ENCODE measurements at regions not wholly inside any gene's neighbourhood (a gene's known extent, or its start where the extent isn't known, plus 50 kb on each side); places are given as distances from the start of the nearest gene placed in this dataset.

DNA sequence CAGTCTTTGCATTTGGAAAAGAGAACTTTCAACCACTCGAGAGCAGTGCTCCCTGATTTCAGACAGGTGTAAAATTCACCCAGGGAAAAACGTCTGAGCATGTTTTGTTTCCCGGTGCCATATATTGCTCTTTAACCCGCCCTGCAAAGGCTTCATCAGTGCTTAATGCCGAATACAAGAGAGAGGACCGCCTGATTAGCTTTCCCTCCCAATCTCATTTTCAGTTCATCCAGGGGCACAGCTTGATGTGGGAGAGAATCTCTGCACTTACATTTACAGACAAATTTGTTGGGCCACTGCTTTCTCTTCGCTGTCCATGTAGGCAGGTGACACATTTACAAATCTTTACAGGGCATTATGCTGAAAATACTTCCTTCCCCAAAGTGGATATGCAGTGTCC lies 499.1 kb downstream of the LIG4 start:
- no peaks in the 10 kb centered on the region for H3K27me3 ChIP-seq (ENCODE audit: insufficient read depth, low read depth, severe bottlenecking)

DNA sequence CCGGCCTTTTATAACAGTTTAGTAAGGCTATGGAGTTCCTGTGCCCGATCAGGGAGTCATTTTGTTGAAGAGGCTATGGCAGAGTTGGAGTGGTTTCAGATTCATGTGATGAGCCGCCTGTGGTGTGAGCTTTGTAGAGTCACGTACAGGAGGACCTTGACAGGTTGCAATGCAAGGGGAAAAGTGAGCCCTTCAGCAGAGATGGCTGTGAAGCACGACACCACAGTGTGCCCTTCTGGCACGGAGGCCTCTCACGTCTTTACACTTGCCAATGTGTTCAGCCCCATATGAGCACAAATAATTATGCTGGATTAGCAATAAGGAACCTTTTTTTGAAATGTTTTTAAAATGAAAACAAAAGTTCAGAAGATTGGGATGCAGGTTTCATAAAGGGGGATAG lies 499.8 kb downstream of the LIG4 start:
- TF ChIP-seq, protein P1, sequence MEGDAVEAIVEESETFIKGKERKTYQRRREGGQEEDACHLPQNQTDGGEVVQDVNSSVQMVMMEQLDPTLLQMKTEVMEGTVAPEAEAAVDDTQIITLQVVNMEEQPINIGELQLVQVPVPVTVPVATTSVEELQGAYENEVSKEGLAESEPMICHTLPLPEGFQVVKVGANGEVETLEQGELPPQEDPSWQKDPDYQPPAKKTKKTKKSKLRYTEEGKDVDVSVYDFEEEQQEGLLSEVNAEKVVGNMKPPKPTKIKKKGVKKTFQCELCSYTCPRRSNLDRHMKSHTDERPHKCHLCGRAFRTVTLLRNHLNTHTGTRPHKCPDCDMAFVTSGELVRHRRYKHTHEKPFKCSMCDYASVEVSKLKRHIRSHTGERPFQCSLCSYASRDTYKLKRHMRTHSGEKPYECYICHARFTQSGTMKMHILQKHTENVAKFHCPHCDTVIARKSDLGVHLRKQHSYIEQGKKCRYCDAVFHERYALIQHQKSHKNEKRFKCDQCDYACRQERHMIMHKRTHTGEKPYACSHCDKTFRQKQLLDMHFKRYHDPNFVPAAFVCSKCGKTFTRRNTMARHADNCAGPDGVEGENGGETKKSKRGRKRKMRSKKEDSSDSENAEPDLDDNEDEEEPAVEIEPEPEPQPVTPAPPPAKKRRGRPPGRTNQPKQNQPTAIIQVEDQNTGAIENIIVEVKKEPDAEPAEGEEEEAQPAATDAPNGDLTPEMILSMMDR (IDR thresholded peaks at IDR 0.05; ENCODE audit: low read depth, low read length), result no peak
- H3K9me3 ChIP-seq (ENCODE audit: severe bottlenecking), result no peaks in the 10 kb centered on the region
- no peaks in the 10 kb centered on the region for H3K27me3 ChIP-seq (ENCODE audit: insufficient read depth, low read depth, severe bottlenecking)
- no peaks in the 10 kb centered on the region for H3K36me3 ChIP-seq
- H3K27ac ChIP-seq, result no peak overlapping the region
- no peak overlapping the region for H3K4me3 ChIP-seq (ENCODE audit: low read depth, low read length)
- no peak for DNase-seq

More for the DNA sequence above, 499.1 kb downstream of the LIG4 start:
- Histone ChIP-seq H3K27ac (no peak overlapping the region), H3K4me3 (ENCODE audit: low read depth, low read length) (no peak overlapping the region), H3K9me3 (ENCODE audit: severe bottlenecking) (no peaks in the 10 kb centered on the region), H3K36me3 (no peaks in the 10 kb centered on the region)
- TF ChIP-seq, protein P1 (IDR thresholded peaks at IDR 0.05; ENCODE audit: low read depth, low read length), result no peak
- no peak for DNase-seq

DNA sequence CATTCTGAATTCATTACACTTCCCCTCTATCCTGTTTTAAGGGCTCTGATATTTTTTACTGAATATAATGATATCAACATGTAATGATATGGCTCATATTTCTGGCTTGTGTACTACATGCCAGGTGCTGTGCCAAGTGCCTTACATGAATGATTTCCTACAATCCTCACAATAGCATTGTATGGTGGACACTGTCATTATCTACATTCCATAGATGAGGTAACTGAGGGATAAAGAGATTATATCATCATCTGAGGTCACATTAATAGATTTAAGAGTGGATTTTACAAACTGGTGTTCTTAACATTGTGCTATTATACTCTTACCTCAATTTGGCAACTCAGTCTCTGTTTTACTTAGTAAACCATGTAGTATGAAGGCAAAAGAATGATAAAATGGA lies 502.0 kb downstream of the LIG4 start:
- no peaks in the 10 kb centered on the region for H3K36me3 ChIP-seq
- no peaks in the 10 kb centered on the region for H3K9me3 ChIP-seq (ENCODE audit: severe bottlenecking)
- no peak overlapping the region for H3K4me3 ChIP-seq (ENCODE audit: low read depth, low read length)
- TF ChIP-seq, protein P1 (IDR thresholded peaks at IDR 0.05; ENCODE audit: low read depth, low read length), result no peak
- H3K27ac ChIP-seq, result no peak overlapping the region
- no peaks in the 10 kb centered on the region for H3K27me3 ChIP-seq (ENCODE audit: insufficient read depth, low read depth, severe bottlenecking)
- DNase-seq, result no peak

DNA sequence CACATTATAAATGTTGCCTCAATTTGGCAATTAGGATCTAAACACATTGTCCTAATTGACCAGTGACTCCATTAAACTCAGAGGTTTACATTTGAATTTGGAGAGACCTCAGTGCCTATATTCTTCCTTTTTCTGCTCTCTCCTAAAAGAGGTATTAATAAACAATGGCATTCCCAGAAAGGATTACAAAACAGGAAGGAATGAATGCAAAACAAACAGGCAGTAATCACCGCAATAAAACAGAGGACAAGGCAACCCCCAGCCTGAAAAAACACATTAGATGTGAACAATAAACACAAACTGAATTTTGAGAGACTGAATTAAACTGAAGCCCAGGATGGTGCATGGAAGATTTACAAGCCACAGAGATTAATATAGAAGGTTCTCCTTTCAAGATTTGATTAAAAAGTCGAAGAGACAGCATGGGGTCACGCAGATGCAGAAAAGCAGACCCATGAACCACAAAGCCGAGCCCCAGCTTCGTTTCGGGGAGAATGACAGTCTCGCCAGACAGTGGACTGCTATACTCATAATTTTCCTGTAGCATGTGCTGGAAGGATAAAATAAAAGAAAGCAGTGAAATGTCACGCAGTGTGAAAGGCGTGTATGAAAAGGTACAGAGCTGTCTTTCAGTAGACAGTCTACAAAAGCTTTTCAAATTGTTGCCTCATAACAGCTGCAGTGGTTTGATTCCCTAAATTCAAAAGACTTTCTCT lies 503.0 kb downstream of the LIG4 start:
- no peak overlapping the region for H3K4me3 ChIP-seq (ENCODE audit: low read depth, low read length)
- no peaks in the 10 kb centered on the region for H3K36me3 ChIP-seq

DNA sequence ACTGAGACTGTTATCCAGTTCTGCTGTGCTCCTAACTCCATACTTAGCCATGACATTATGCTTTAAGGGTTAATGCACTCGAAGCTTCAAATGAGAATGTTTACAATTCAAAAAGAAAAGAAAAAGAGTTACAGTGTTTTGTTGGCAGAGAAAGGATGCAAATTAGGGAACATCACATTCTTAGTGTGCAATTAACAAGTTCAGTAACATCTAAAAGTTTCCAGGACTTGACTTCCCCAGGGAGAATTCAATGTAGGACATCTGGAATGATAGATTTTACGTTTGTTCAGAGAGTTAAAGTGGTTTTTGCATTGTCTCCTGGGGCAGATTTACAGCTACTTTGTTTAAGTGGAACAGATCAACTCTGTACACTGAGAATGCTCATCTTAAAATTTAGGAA lies 525.2 kb downstream of the LIG4 start:
- no peak overlapping the region for H3K4me3 ChIP-seq (ENCODE audit: low read depth, low read length)
- DNase-seq, result no peak
- no peak overlapping the region for H3K27ac ChIP-seq
- H3K27me3 ChIP-seq (ENCODE audit: insufficient read depth, low read depth, severe bottlenecking), result no peaks in the 10 kb centered on the region
- no peaks in the 10 kb centered on the region for H3K9me3 ChIP-seq (ENCODE audit: severe bottlenecking)
- H3K36me3 ChIP-seq, result no peaks in the 10 kb centered on the region
- TF ChIP-seq, protein P1 (IDR thresholded peaks at IDR 0.05; ENCODE audit: low read depth, low read length), result no peak

More for the DNA sequence above, 503.0 kb downstream of the LIG4 start:
- Histone ChIP-seq H3K27ac (no peak overlapping the region), H3K9me3 (ENCODE audit: severe bottlenecking) (no peaks in the 10 kb centered on the region), H3K27me3 (ENCODE audit: insufficient read depth, low read depth, severe bottlenecking) (no peaks in the 10 kb centered on the region)
- no peak for DNase-seq
- TF ChIP-seq, protein P1 (IDR thresholded peaks at IDR 0.05; ENCODE audit: low read depth, low read length), result no peak

DNA sequence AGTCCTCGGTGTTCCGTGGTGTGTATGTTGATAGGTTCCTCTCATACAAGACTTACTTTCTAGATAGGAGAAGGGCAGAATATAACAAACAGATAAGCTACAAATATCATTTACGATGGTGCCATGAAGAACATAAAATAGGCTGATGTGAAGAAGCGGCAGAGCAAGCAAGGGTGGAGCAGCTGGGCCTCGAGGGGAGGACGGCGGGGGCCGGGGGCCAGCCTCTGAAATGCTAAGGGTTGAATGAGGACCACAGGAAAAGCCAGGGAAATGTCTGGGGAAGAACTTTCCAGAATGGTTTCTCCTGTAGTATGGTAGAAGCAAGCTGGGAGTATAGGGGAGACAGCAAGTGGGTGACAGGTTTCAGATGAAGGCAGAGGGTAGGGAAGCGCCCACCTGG lies 529.5 kb downstream of the LIG4 start:
- H3K36me3 ChIP-seq, result no peaks in the 10 kb centered on the region
- no peak overlapping the region for H3K27ac ChIP-seq
- H3K9me3 ChIP-seq (ENCODE audit: severe bottlenecking), result no peaks in the 10 kb centered on the region
- H3K4me3 ChIP-seq (ENCODE audit: low read depth, low read length), result no peak overlapping the region
- no peaks in the 10 kb centered on the region for H3K27me3 ChIP-seq (ENCODE audit: insufficient read depth, low read depth, severe bottlenecking)
- TF ChIP-seq, protein P1 (IDR thresholded peaks at IDR 0.05; ENCODE audit: low read depth, low read length), result no peak
- no peak for DNase-seq

All from WERI-Rb-1 (cell line).